ENCODE measurements at regions not wholly inside any gene's neighbourhood (a gene's known extent, or its start where the extent isn't known, plus 50 kb on each side); places are given as distances from the start of the nearest gene placed in this dataset.

GRCh38 chr18:56085551-56085950 lies 497.6 kb upstream of the TCF4 start:
- TF ChIP-seq AFF1 (IDR thresholded peaks at IDR 0.05; ENCODE audit: low read depth in 1 of 2, partially characterized antibody in 2 of 2): no peak
- no peak for TF ChIP-seq ASH1L (IDR thresholded peaks at IDR 0.05; ENCODE audit: borderline replicate concordance, low read depth, partially characterized antibody)
- TF ChIP-seq GMEB1 (CRISPR knock-in tag; IDR thresholded peaks at IDR 0.05): no peak
- TF ChIP-seq HDAC3 (IDR thresholded peaks at IDR 0.05; ENCODE audit: borderline replicate concordance, partially characterized antibody): no peak
- TF ChIP-seq HDAC2 (IDR thresholded peaks at IDR 0.05): no peak
- no peak for TF ChIP-seq ZNF507 (tag; conservative IDR thresholded peaks at IDR 0.05)
- no peak for TF ChIP-seq ZNF165 (CRISPR knock-in tag; IDR thresholded peaks at IDR 0.05; ENCODE audit: borderline replicate concordance)
- no peak for TF ChIP-seq STAG1 (CRISPR knock-in tag; IDR thresholded peaks at IDR 0.05; ENCODE audit: borderline replicate concordance)
- TF ChIP-seq DDX20 (tag; IDR thresholded peaks at IDR 0.05; ENCODE audit: low read depth): no peak
- no peak for TF ChIP-seq KAT2B (IDR thresholded peaks at IDR 0.05; ENCODE audit: low read depth, low read length)
- TF ChIP-seq ZNF511 (CRISPR knock-in tag; IDR thresholded peaks at IDR 0.05): no peak
- TF ChIP-seq SNRNP70 (optimal IDR thresholded peaks at IDR 0.05; ENCODE audit: low read depth, low read length): no peak
- no peak for TF ChIP-seq TBP (optimal IDR thresholded peaks at IDR 0.05; ENCODE audit: low read depth, low read length)
- no peak for TF ChIP-seq ZNF197 (CRISPR knock-in tag; IDR thresholded peaks at IDR 0.05; ENCODE audit: low read depth)
- TF ChIP-seq SNIP1 (IDR thresholded peaks at IDR 0.05; ENCODE audit: low read depth): no peak
- TF ChIP-seq ETV1 (tag; conservative IDR thresholded peaks at IDR 0.05; ENCODE audit: low read depth): no peak
- CTCF ChIA-PET (ENCODE audit: low intra/inter-chr PET ratio): no interaction called here
- FAIRE-seq: no peak

More at GRCh38 chr18:56085551-56085950, 497.6 kb upstream of the TCF4 start:
- no peak overlapping the region for H3K4me3 ChIP-seq
- H3K4me1 ChIP-seq (replicated peaks in 1 of 2; ENCODE audit: control insufficient read depth in 2 of 2, insufficient read depth in 2 of 2, low read length in 2 of 2): no peaks in the 10 kb centered on the region
- BruUV-seq (replicated peaks): no TSS peak
- H4K20me1 ChIP-seq (replicated peaks; ENCODE audit: control insufficient read depth, insufficient read depth, low read length): no peaks in the 10 kb centered on the region
- POLR2A ChIA-PET: interaction anchor here (0.7 kb wide), 1 partner anchor 1376 kb away, joined by 3 read pairs; no protein-coding TSS in a partner anchor
- in situ Hi-C loops (cut with MboI): no loop called here
- H3K27ac ChIP-seq (ENCODE audit: extremely low read depth, low read depth, low read length): no peak overlapping the region
- no peaks in the 10 kb centered on the region for H3K79me2 ChIP-seq (ENCODE audit: control insufficient read depth, insufficient read depth, low read length)
- no peak overlapping the region for H3K4me2 ChIP-seq (ENCODE audit: insufficient read depth, low read length)
- no peaks in the 10 kb centered on the region for H3K36me3 ChIP-seq (ENCODE audit: control insufficient read depth, insufficient read depth, low read length)
- WGBS (ENCODE audit: insufficient coverage, low coverage, missing lambda C conversion rate): 0% methylated on average over 5 of the region's 5 CpGs
- no peak overlapping the region for H3K9ac ChIP-seq (ENCODE audit: insufficient read depth in 1 of 2, low read depth in 2 of 2, low read length in 2 of 2)
- intact Hi-C loops (cut with micrococcal nuclease): no loop called here
- no peaks in the 10 kb centered on the region for H3K9me3 ChIP-seq (replicated peaks; ENCODE audit: control insufficient read depth, insufficient read depth, low read depth, low read length)
- DNase-seq (ENCODE audit: extremely low read depth in 1 of 4, low spot score in 3 of 4): no peak
- H3K9me1 ChIP-seq (ENCODE audit: control insufficient read depth, insufficient read depth, low read length): no peaks in the 10 kb centered on the region
- peaks cover 0 to 5% of the 10 kb centered on the region in 2 experiments; a peak in 1 of 5 replicates for H3K27me3 ChIP-seq (ENCODE audit: control insufficient read depth in 2 of 2, insufficient read depth in 2 of 2, low read length in 2 of 2)
- no peak overlapping the region for H2AFZ ChIP-seq (ENCODE audit: low read depth, low read length)
- no peak for ATAC-seq
